Hepatocyte (in vitro differentiated cells): ENCODE measurements at regions not wholly inside any gene's neighbourhood (a gene's known extent, or its start where the extent isn't known, plus 50 kb on each side); places are given as distances from the start of the nearest gene placed in this dataset.

Experiments used
- CTCF ChIP-seq: fragments of 200-600 bp; sonication (generic); IDR thresholded peaks from 2 replicates; pipeline ENCODE4 v1.5.1; 2016; ENCODE audit warnings: antibody characterized with exemption, mild to moderate bottlenecking; ENCODE audit not compliant: poor library complexity
- EZH2 ChIP-seq: fragments of 200-600 bp; sonication (generic); IDR thresholded peaks from 2 replicates; pipeline ENCODE4 v1.6.1; 2016; ENCODE audit warnings: antibody characterized with exemption, mild to moderate bottlenecking, borderline replicate concordance
- EZH2phosphoT487 ChIP-seq: fragments of 200-600 bp; sonication (generic); IDR thresholded peaks from one replicate; pipeline ENCODE4 v1.6.1; 2018; ENCODE audit warnings: antibody characterized with exemption, mild to moderate bottlenecking, low read depth, moderate library complexity; ENCODE audit not compliant: unreplicated experiment, severe bottlenecking

GRCh38 chrX:43000121-43000520 is 222.2 kb upstream of the PPP1R2C start:
- TF ChIP-seq EZH2 (no peak), CTCF (no peak), EZH2phosphoT487 (no peak)
